Hepatocyte (in vitro differentiated cells): ENCODE measurements at regions not wholly inside any gene's neighbourhood (a gene's known extent, or its start where the extent isn't known, plus 50 kb on each side); places are given as distances from the start of the nearest gene placed in this dataset.

Source experiments
- EZH2 ChIP-seq: fragments of 200-600 bp; sonication (generic); IDR thresholded peaks from 2 replicates; pipeline ENCODE4 v1.6.1; 2016; ENCODE audit warnings: antibody characterized with exemption, mild to moderate bottlenecking, borderline replicate concordance
- EZH2phosphoT487 ChIP-seq: fragments of 200-600 bp; sonication (generic); IDR thresholded peaks from one replicate; pipeline ENCODE4 v1.6.1; 2018; ENCODE audit warnings: antibody characterized with exemption, mild to moderate bottlenecking, low read depth, moderate library complexity; ENCODE audit not compliant: unreplicated experiment, severe bottlenecking
- TF ChIP-seq, protein P1 (sequence below): fragments of 200-600 bp; sonication (generic); IDR thresholded peaks from 2 replicates; pipeline ENCODE4 v1.5.1; 2016; ENCODE audit warnings: antibody characterized with exemption, mild to moderate bottlenecking; ENCODE audit not compliant: poor library complexity

DNA sequence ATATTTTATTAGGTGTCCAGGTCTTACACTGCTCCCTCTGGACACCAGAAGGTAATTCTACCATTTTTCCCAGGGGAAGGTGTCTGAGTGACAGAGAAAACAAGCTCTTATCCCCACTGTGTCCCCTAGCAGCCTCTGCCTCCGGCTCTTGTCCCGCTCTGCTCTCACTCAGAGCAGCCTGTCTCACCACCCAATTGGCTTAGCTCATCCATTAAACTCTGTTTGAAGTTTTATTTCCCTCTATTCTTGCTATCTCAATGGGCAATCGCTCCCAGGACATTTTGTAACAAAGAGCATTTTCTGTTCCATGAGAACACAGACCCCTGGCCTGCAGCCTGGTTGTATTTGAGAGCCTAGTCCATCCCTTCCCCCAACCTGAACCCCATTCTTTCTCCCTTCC is 90.6 kb upstream of the LDAH start:
- TF ChIP-seq, protein P1, sequence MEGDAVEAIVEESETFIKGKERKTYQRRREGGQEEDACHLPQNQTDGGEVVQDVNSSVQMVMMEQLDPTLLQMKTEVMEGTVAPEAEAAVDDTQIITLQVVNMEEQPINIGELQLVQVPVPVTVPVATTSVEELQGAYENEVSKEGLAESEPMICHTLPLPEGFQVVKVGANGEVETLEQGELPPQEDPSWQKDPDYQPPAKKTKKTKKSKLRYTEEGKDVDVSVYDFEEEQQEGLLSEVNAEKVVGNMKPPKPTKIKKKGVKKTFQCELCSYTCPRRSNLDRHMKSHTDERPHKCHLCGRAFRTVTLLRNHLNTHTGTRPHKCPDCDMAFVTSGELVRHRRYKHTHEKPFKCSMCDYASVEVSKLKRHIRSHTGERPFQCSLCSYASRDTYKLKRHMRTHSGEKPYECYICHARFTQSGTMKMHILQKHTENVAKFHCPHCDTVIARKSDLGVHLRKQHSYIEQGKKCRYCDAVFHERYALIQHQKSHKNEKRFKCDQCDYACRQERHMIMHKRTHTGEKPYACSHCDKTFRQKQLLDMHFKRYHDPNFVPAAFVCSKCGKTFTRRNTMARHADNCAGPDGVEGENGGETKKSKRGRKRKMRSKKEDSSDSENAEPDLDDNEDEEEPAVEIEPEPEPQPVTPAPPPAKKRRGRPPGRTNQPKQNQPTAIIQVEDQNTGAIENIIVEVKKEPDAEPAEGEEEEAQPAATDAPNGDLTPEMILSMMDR = no peak
- TF ChIP-seq EZH2phosphoT487 = no peak
- no peak for TF ChIP-seq EZH2
